ENCODE measurements at regions not wholly inside any gene's neighbourhood (a gene's known extent, or its start where the extent isn't known, plus 50 kb on each side); places are given as distances from the start of the nearest gene placed in this dataset.
"Not testable (repeated sequence)": the region's sequence is repeated elsewhere in the genome, so short reads cannot be mapped to it uniquely, and the experiment has no call there.

DNA sequence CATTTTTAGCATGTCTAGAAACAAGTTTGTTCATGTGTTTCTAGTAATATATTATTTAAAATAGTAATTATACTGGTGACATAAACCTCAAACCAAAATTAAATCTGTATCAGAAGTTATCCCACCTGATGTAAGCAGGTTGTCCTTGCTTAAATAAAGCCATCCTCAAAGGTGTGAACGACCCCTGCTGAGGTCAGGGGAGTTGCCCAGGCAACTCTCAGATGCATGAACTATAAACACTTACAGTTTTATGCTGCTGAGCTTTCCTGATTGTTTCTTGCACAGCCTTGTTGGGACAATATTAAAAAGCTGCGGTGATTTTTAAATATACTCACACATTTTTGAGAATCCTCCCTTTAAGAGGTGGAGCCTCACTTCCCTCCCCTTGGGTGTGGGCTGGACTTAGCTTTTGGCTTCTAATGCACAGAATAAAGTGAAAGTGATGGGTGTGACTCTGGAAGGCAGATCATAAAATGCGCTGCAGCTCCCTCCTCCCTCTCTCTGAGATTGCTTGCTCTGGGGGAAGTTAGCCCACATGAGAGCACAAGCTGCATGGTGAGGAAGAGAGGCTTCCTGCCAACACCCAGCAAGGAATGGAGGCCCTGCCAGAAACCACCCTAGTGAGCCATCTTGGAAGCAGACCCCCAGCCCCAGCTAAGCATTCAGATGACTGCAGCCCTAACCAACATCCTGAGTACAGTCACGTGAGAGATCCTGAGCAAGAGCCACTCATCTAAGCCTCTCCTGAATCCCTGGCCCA lies 152.7 kb downstream of the SKIDA1 start:
- DNase-seq = no peak
- Mint-ChIP-seq H3K9me3 (ENCODE audit: unreplicated experiment) (peaks cover 2% of the 10 kb centered on the region), H3K36me3 (ENCODE audit: unreplicated experiment) (no peaks in the 10 kb centered on the region), H3K4me3 (ENCODE audit: unreplicated experiment) (no peak overlapping the region), H3K4me1 (ENCODE audit: low read depth, unreplicated experiment) (no peaks in the 10 kb centered on the region), H3K27me3 (ENCODE audit: unreplicated experiment) (peaks cover 2% of the 10 kb centered on the region), H3K27ac (ENCODE audit: unreplicated experiment) (no peak overlapping the region)
- no peak for TF ChIP-seq CTCF (IDR thresholded peaks at IDR 0.05; ENCODE audit: partially characterized antibody, unreplicated experiment)

- peaks cover 2% of the 10 kb centered on the region for H3K9me3 Mint-ChIP-seq (ENCODE audit: unreplicated experiment)
- peaks cover 4% of the 10 kb centered on the region for H3K27me3 Mint-ChIP-seq (ENCODE audit: unreplicated experiment)
- peaks cover 4% of the 10 kb centered on the region for H3K4me1 Mint-ChIP-seq (ENCODE audit: low read depth, unreplicated experiment)
- no peak overlapping the region for H3K27ac Mint-ChIP-seq (ENCODE audit: unreplicated experiment)
- H3K36me3 Mint-ChIP-seq (ENCODE audit: unreplicated experiment) = no peaks in the 10 kb centered on the region
- no peak overlapping the region for H3K4me3 Mint-ChIP-seq (ENCODE audit: unreplicated experiment)
- DNase-seq = no peak
- no peak for TF ChIP-seq CTCF (IDR thresholded peaks at IDR 0.05; ENCODE audit: partially characterized antibody, unreplicated experiment)
Observed at GRCh38 chr10:21369697-21370096, 155.8 kb downstream of the SKIDA1 start.

- Mint-ChIP-seq H3K27me3 (ENCODE audit: unreplicated experiment) (peaks cover 4% of the 10 kb centered on the region), H3K36me3 (ENCODE audit: unreplicated experiment) (no peaks in the 10 kb centered on the region), H3K4me3 (ENCODE audit: unreplicated experiment) (no peak overlapping the region), H3K27ac (ENCODE audit: unreplicated experiment) (no peak overlapping the region), H3K9me3 (ENCODE audit: unreplicated experiment) (peaks cover 2% of the 10 kb centered on the region), H3K4me1 (ENCODE audit: low read depth, unreplicated experiment) (peaks cover 12% of the 10 kb centered on the region)
- no peak for DNase-seq
- TF ChIP-seq CTCF (IDR thresholded peaks at IDR 0.05; ENCODE audit: partially characterized antibody, unreplicated experiment) = no peak
Observed at GRCh38 chr10:21368728-21369425, 156.6 kb downstream of the SKIDA1 start.

- peaks cover 4% of the 10 kb centered on the region for H3K27me3 Mint-ChIP-seq (ENCODE audit: unreplicated experiment)
- H3K4me1 Mint-ChIP-seq (ENCODE audit: low read depth, unreplicated experiment) = peaks cover 17% of the 10 kb centered on the region
- peaks cover 2% of the 10 kb centered on the region for H3K9me3 Mint-ChIP-seq (ENCODE audit: unreplicated experiment)
- DNase-seq = no peak
- TF ChIP-seq CTCF (IDR thresholded peaks at IDR 0.05; ENCODE audit: partially characterized antibody, unreplicated experiment) = no peak
- no peak overlapping the region for H3K4me3 Mint-ChIP-seq (ENCODE audit: unreplicated experiment)
- H3K36me3 Mint-ChIP-seq (ENCODE audit: unreplicated experiment) = no peaks in the 10 kb centered on the region
- no peak overlapping the region for H3K27ac Mint-ChIP-seq (ENCODE audit: unreplicated experiment)
Observed at GRCh38 chr10:21368022-21368582, 157.4 kb downstream of the SKIDA1 start.

GRCh38 chr10:21366108-21366507 lies 159.4 kb downstream of the SKIDA1 start:
- not testable (repeated sequence) for H3K27me3 Mint-ChIP-seq (ENCODE audit: unreplicated experiment); H3K4me3 Mint-ChIP-seq (ENCODE audit: unreplicated experiment); H3K27ac Mint-ChIP-seq (ENCODE audit: unreplicated experiment); H3K9me3 Mint-ChIP-seq (ENCODE audit: unreplicated experiment); H3K36me3 Mint-ChIP-seq (ENCODE audit: unreplicated experiment); DNase-seq
- H3K4me1 Mint-ChIP-seq (ENCODE audit: low read depth, unreplicated experiment) = peaks cover 17% of the 10 kb centered on the region
